Skin epidermis (tissue), 12 donors: ENCODE measurements at regions not wholly inside any gene's neighbourhood (a gene's known extent, or its start where the extent isn't known, plus 50 kb on each side); places are given as distances from the start of the nearest gene placed in this dataset.

Source experiments
- H3K27ac ChIP-seq, 21 experiments: fragments of 200-600 bp; sonication (generic) in 11 of 21; one replicate each; pipeline ENCODE4 v1.5.0; 2020; ENCODE audit warnings: mild to moderate bottlenecking in 3 of 21, inconsistent platforms in 2 of 21, moderate library complexity in 2 of 21
- H3K4me3 ChIP-seq, 7 experiments: fragments of 200-600 bp; sonication (generic) in 2 of 7; one replicate each; pipeline ENCODE4 v1.5.0; 2020; ENCODE audit warnings: inconsistent platforms in 2 of 7, mild to moderate bottlenecking in 2 of 7, moderate library complexity in 1 of 7

DNA sequence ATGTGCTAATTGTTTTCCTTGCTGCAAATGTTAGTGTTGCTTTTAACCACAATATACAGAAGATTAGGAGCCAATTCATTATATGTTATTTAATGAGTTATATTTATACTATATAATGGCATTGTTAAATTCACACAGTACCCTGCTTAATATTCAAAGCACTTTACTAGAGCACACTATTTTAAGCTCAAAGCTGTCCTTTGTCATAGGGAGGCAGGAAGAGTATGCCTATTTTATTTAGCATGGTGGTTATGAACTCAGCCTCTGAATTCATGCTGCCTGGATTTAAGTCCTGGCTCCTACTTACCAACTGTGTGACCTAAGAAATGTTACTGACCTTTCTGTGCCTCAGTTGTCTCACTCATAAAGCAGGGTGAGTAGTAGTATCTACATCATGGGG is 80.5 kb downstream of the FASTKD2 start:
- no peak overlapping the region for H3K4me3 ChIP-seq
- no peak overlapping the region for H3K27ac ChIP-seq

DNA sequence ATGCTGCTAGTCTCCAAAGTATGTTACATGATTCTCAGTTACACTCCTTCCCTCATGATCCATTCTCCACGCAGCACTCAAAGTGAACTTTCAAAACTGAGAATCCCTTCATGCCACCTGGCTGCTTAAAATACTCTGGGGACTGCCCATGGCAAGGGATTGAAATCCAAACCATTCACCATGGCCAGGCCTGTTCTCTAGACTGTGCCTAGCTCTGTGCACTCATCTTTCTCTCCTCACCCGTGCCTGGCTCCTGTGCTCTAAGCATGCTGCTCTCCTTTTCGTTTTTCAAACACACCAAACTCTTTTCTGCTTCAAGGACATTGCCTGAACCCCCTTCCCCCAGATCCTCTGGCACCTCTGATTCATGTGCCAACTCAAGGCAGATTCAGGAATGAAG is 80.9 kb downstream of the FASTKD2 start:
- no peak overlapping the region for H3K4me3 ChIP-seq
- no peak overlapping the region for H3K27ac ChIP-seq

DNA sequence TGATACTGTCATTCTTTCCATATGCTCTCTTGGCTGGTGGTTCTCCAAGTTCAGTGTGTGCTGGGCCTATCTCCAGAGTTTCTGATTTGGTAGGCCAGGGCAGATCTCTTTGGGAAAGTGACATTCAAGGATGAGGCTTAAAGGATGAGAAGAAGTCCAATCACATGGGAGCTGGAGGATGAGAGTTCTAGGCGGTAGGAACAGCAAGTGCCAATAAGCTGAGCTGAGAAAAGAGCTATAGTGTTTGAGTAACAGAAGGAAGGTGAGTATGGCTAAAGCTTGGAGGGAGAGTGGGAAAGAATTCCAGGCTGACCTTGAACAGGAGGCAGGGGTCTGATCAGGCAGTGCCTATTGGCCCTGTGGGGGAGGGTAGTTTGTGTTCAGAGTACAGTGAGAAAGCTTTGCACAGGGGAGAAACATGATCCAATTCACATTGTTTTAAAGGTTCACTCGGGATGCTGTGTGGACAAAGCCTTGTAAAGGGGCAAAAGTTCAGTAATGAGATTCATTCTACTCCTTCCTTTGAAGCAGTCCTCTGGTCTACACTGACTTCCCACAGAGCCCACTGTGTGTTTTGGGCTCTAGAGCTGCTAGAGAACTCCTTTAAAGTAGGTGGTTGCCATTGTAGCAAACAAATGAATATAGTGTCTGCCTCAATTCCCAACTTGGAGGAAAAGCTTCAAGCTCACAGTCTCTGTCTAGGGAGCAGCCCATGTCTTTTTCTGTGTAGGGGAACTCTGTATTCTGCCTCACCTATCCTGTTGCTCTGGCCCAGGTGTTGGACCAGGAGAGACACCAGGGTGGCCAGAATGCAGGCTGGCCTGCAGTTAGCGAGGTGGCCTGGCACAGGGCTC is 81.8 kb downstream of the FASTKD2 start:
- Histone ChIP-seq H3K27ac (no peak overlapping the region), H3K4me3 (no peak overlapping the region)

DNA sequence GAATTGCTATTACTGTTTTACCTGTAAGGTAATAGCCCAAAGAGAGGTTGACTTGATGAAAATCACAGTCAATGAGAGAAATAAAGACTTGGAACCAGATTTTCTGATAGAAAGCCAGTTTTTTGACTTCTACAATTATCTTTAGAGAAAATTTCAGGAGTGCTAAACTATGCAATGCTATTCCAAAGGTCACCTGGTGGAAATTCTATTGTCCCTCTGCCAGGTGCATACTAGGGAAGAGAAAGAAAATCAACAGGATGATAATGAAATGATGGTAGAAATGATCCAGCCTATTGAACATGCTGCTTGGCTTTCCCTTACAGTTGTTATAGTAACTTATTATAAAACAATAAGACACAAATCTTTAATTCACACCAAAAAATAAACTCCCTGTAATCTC is 85.0 kb downstream of the FASTKD2 start:
- no peak overlapping the region for H3K27ac ChIP-seq
- no peak overlapping the region for H3K4me3 ChIP-seq

DNA sequence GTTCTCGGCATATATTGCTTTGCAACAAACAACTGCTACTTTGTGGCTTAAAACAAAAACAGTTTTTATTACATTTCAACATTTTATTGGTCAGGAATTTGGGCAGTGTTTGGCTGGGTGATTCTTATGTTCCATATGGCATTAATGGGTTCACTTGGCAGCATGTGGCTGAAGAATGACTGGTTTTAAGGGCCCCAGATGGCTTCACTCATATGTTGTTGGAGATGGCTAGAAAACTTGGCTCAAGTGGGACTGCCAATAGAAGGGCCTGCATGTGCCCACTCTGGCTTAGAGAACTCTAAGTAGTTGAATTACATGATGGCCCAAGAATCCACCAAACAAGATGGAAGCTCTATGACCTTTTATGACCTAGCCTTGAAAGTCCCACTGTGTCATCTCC is 86.1 kb downstream of the FASTKD2 start:
- H3K27ac ChIP-seq = no peak overlapping the region
- no peak overlapping the region for H3K4me3 ChIP-seq

DNA sequence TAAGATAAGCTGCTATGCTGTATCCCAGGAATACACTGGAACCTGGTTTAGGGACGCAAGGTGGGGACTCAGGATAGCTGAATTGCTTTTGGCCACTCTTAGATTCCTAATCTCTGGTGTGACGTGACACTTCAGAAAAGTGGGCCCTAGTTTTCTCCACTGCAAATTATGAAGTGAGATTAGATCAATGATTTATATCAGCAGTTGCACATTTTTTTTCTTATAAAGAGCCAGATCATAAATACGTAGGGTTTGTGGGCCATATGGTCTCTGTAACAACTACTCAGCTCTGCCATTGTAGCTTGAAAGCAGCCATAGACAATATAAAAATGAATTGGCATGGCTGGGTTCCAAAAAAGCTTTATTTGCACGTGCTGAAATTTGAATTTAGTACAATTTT is 85.4 kb upstream of the CPO start:
- Histone ChIP-seq H3K4me3 (no peak overlapping the region), H3K27ac (no peak overlapping the region)

DNA sequence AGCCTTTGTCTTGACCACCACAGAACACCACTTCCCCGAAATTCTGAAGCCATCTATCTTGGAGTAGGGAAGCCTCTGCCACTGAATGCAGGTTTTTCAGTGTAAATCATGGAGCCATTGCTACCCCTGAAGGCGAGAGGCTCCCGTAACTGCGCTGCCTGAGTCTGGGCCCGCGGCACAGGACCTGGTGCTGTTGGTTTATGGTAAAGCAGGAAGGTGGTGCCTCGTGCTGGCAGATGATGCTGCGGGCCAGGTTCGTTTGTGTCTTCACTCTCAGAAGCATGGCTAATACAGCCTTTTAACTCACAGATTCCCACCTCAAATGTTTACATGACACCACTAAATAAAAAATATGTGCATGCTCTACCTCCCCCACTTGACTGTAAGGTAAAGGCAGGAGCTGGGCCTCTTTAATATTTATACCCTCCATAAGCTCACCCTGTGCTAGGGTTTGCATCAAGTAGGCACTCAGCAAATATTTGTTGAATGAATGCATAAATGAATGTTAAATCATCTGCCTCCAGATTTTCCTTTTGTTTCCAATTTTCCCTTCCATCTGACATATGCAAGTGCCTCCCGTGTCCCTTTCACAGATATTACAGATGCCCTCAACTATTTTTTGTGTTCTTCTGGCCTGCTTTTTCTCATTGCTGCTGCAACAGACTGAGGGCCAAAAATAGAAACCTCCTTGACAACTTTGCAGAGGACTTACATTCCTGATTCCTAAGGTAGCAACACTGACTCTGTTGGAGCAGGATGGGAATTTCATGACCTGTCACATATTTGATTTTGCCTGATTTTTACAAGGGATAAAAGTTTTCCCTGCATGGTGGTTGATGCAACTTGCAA is 83.5 kb upstream of the CPO start:
- Histone ChIP-seq H3K4me3 (no peak overlapping the region), H3K27ac (no peak overlapping the region)

DNA sequence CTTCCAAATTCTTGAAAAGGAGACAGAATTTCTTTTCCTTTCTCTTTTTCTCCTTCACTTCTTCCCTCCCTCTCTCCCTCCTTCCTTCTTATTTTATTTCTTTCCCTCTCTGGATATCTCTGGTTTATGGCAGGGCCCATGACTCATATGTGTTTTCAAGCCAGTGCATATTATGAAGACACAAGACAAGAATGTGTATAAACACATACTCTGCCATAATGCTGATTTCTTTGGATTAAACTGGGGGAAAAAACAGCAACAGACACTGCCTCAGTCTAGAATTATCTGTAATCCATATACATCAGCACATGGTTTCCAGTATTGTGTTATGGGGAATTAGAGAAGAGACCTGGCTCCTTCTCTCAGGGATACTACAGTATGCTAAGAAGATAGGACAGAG is 82.8 kb upstream of the CPO start:
- Histone ChIP-seq H3K4me3 (no peak overlapping the region), H3K27ac (no peak overlapping the region)

DNA sequence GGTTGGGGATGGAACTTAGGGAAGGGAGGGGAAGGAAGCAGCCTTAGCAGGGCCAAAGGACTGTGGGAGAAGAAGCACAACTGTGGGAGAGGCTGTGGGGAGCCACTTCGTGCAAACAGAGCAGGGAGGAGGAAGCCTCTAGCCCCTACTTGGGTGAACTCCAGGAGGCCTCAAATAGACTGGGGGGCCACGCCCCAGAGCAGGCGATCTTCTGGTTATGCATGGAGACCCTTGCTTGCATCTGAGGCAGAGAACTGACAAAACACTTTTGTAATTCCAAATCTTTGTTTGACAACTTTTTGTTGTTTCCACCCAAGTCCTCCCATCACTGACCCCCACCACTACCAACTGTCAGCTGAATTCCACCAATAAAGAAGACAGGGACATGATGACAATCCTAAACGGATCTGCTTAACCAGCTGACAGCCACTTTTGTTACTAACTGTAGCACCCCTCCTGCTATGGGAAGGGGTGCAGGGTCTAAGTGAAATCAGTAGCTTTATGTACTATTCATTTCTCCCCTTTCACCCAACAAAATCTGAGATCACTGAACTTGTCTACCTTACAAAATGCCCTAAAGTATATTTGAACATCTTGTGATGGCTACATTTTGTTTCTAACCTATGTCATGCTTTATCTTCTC is 80.5 kb upstream of the CPO start:
- Histone ChIP-seq H3K27ac (peak overlapping the region in 1 of 21 experiments; percentile 11), H3K4me3 (no peak overlapping the region)

DNA sequence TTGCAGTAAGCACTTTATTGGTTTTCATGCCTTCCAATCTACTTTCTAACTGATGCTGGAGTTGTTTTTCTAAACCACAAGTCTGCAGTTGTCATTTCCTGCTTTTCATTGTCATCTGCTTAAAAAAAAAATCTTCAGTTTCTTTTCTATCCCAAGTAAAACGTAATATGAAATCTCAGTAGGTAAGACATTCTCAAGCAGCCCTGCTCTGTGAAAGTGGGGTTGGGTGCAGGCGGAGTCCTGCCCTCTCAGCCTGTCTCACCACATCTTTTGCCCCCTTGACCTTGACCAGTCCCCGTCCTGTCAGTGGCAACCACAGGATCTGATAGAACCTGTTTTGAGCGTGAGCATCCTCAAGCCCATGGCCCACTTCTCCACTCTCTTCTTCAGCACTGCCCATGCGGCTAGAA is 80.0 kb upstream of the CPO start:
- H3K4me3 ChIP-seq = no peak overlapping the region
- peak overlapping the region in 1 of 21 experiments; percentile 11 for H3K27ac ChIP-seq

DNA sequence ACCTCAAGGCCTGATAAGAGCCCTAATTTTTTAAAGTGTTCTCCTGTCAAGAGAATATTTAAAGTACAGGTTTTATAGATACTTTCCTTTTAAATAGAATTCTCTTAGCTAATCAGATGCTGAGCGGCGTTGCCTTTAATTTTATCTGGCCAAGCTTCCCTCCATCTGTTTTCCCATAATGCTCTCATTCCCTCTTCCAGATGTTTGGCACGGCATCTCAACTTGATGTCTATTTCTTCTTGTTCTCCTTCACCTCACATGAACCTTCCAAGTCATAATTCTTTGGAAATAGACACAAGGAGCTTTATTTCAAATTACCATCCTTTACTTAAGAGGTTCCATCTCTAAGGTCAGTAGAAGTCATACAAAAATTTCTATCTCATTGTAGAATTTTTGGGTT is 76.1 kb upstream of the CPO start:
- Histone ChIP-seq H3K4me3 (no peak overlapping the region), H3K27ac (no peak overlapping the region)

DNA sequence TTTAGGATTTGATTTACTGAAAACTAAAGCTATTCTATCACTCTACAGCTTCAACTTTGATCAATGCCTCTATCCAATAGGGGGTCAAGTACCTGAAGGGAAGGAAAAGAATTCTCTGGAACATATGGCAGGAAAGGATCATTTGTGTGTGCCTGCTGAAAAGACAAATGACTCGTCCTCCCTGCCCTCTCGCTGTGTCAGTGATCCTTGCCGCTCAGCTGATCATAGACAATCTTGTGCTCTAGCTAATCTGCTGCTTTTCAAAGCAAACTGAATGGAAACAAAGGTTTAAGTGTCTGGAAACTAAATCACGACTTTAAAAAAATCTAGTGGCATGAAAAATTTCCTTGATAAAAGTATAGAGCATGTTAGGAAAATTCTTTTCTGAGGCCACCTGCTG is 75.6 kb upstream of the CPO start:
- Histone ChIP-seq H3K4me3 (no peak overlapping the region), H3K27ac (no peak overlapping the region)

DNA sequence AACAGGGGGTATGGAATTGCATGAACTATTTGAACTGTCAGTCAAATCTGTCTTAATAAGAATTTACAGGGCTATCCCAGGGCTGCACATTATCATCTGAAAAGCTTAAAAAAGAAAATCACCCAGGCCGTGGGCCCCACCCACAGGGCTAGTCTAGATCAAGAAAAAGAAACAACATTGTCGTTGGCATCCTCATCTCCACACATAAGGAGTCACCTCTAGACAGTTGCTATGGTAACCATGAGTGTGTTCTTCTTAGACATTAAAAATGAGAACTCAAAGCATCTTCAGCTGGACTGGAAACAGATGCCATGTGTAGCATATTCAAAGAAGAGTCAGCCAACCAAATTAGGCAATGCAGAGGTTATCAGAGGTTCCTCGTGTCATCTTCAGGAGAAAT is 72.3 kb upstream of the CPO start:
- Histone ChIP-seq H3K4me3 (no peak overlapping the region), H3K27ac (no peak overlapping the region)

DNA sequence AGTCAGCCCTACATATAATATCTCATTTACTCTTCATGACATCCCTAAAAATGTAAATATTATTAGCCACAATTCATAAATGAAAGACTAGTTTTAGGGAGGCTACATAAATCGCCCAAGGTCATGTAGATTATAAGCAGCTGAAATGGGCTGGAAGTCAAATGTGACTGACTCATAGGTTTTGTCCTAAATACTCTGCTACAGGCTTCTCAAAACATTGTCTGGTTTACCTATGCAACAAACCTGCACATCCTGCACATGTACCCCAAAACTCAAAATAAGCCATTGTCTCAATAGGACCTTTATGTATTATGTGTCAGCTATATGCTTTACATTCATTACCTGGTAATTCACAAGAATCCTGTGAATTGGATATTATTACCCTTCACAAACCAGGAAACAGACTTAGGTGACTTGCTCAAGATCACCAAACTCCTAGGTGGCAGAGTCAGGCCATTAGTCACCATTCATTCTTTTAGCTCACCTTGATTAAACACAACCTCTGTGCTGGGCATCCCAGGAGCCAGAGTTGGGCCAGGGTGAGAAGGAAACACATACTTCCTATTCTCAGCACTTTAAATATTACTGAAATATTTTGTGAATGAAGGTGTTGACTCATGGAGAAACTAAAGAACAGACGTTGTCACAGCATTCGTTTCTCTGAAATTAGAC is 69.4 kb upstream of the CPO start:
- Histone ChIP-seq H3K4me3 (no peak overlapping the region), H3K27ac (no peak overlapping the region)

DNA sequence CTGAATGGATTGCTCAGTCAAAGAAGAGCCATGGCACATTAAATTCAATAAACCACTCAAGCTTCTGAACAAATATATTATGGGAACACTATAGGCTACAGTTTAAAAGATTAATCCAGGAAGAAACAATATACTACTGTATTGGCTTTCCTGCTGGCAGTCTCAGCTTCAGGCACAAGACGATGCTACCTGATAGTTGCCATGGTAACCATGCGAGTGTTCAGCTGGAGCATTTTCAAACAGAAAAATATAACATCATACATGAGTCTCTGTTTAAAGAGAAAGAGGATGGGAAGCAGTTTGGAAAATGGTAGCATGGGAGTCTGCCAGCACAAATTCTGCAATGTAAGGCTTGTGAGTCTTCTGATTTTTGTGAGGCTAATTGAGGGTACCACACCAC is 65.9 kb upstream of the CPO start:
- H3K4me3 ChIP-seq = no peak overlapping the region
- no peak overlapping the region for H3K27ac ChIP-seq

DNA sequence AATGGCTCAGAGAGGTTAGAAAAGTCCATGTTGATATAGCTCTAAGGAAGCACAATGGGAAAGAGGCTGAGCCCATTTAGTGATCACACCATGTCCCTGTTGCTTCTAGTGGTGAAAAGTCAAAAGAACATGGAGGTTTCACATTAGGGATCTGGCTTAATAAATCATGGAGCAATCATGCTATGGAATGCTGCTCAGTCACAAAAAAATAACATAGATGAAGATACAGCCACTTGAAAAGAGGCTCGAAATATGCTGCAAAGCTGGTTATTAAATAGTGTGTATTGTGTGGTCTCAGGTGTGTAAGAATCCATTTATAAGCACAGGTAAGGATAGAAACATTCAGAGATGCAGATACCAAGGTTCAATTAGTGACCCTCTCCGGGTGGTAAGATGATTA is 63.6 kb upstream of the CPO start:
- Histone ChIP-seq H3K27ac (no peak overlapping the region), H3K4me3 (no peak overlapping the region)

DNA sequence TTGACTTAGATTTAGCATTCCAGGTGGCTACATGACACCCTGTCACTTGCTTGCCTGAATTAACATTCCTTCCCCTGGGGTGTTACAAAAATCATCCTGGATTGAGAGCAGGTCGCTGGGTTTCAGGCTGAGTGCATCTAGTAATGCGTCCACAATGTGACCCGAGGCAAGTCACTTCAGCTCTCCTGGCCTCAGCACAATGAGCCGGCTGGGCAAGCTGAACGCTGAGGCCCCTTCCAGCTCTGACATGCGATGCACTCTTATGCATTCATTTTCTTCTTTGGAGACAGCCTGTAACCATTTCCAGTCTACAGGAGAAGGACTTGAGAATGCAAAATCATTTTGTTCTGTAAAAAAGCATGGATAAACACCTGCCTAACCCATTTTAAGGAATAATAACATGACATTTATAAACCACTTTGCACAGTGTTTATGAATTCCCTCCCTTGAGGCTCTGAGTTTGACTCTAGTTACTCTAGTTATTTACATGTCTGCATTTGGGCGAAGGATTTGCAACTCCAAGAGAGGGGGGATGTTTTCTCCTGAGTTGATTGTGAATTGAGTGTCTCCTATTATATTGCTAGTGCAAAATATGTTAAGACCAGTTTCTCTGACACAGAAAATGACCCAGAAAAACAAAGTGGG is 63.0 kb upstream of the CPO start:
- H3K4me3 ChIP-seq = no peak overlapping the region
- H3K27ac ChIP-seq = no peak overlapping the region

DNA sequence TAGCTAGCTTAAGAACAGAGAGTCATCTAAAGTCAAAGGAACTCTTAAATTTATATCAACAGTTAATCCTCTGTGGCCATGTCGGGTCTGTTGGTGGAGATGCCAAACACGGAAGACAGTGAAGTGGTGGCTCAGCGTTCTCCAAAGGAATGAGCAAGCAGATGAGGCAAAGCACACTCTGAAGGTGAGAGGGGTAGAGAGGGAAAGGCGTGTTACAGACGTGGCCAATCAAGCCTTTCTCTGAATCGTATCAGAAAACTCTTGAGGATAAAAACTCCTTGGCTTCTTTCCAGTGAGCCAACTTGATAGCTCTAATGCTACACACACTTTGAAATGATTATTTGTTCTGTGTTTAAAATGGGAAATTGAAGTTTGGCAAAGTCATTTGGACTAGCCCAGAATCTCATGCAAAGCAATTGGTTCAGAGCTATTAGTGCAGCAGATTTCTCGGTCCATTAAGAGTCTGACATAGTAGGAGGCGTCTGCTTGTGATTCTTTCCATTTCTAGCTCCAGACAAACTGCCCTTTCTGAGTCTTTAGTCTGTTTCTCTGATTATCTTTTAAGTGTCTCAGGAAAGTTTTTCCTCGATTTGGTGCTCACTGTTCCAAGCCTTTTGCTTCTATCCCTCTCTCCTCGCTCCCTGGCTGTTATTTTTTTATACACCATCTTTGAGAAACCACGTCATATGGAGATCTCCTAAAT is 57.5 kb upstream of the CPO start:
- no peak overlapping the region for H3K4me3 ChIP-seq
- no peak overlapping the region for H3K27ac ChIP-seq

DNA sequence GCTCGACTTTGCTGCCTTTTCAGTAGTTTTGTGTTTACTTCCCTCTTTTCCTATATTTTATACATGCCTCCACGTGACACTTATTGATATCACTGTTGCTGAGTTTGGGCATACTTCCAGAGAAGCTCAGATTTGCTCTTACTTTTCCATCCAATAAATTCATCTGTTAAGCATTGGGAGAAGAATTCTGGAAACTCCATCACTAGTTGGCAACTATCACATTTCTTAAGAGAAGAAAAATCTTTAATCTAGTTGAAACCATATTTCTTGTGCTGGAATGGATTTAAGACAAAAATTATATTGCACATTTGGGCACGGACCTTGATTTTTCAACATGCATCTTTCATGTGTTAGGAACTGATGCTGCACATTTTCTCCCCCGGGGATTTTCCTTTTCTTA is 52.6 kb upstream of the CPO start:
- Histone ChIP-seq H3K4me3 (no peak overlapping the region), H3K27ac (no peak overlapping the region)
